ENCODE measurements at regions not wholly inside any gene's neighbourhood (a gene's known extent, or its start where the extent isn't known, plus 50 kb on each side); places are given as distances from the start of the nearest gene placed in this dataset.

- CTCF ChIA-PET = interaction anchor here (1.1 kb wide), 1 partner anchor 16 kb away, joined by 3 read pairs; no protein-coding TSS in a partner anchor
- Mint-ChIP-seq H3K4me3 (no peak overlapping the region), H3K9me3 (peaks cover 15% of the 10 kb centered on the region), H3K36me3 (ENCODE audit: low read depth) (no peaks in the 10 kb centered on the region), H3K4me1 (peaks cover 4% of the 10 kb centered on the region), H3K27me3 (no peaks in the 10 kb centered on the region), H3K27ac (no peak overlapping the region)
- POLR2A ChIA-PET = no interaction called here
- DNase-seq = no peak
Observed at GRCh38 chr12:91622037-91622436, 439.4 kb upstream of the DCN start.

GRCh38 chr12:91620992-91621391 is 438.4 kb upstream of the DCN start:
- Mint-ChIP-seq H3K4me1 (peaks cover 4% of the 10 kb centered on the region), H3K27ac (no peak overlapping the region), H3K36me3 (ENCODE audit: low read depth) (no peaks in the 10 kb centered on the region), H3K9me3 (peaks cover 7% of the 10 kb centered on the region), H3K27me3 (no peaks in the 10 kb centered on the region), H3K4me3 (no peak overlapping the region)
- no peak for DNase-seq
- ChIA-PET CTCF (no interaction called here), POLR2A (no interaction called here)

GRCh38 chr12:91620422-91620821 is 437.8 kb upstream of the DCN start:
- CTCF ChIA-PET = no interaction called here
- no peak for DNase-seq
- POLR2A ChIA-PET = no interaction called here
- Mint-ChIP-seq H3K4me3 (no peak overlapping the region), H3K27me3 (no peaks in the 10 kb centered on the region), H3K4me1 (peaks cover 4% of the 10 kb centered on the region), H3K27ac (no peak overlapping the region), H3K36me3 (ENCODE audit: low read depth) (no peaks in the 10 kb centered on the region), H3K9me3 (peaks cover 6% of the 10 kb centered on the region)

GRCh38 chr12:91618281-91618680 is 435.7 kb upstream of the DCN start:
- H3K4me3 Mint-ChIP-seq = no peak overlapping the region
- POLR2A ChIA-PET = no interaction called here
- H3K9me3 Mint-ChIP-seq = no peaks in the 10 kb centered on the region
- peaks cover 4% of the 10 kb centered on the region for H3K4me1 Mint-ChIP-seq
- no peaks in the 10 kb centered on the region for H3K36me3 Mint-ChIP-seq (ENCODE audit: low read depth)
- CTCF ChIA-PET = interaction anchor here (0.6 kb wide), 1 partner anchor 35 kb away, joined by 3 read pairs; no protein-coding TSS in a partner anchor
- H3K27me3 Mint-ChIP-seq = no peaks in the 10 kb centered on the region
- DNase-seq = no peak
- H3K27ac Mint-ChIP-seq = no peak overlapping the region

- CTCF ChIA-PET = interaction anchor here (0.6 kb wide), 1 partner anchor 35 kb away, joined by 3 read pairs; no protein-coding TSS in a partner anchor
- no peaks in the 10 kb centered on the region for H3K27me3 Mint-ChIP-seq
- no peaks in the 10 kb centered on the region for H3K36me3 Mint-ChIP-seq (ENCODE audit: low read depth)
- POLR2A ChIA-PET = no interaction called here
- no peak overlapping the region for H3K4me3 Mint-ChIP-seq
- H3K9me3 Mint-ChIP-seq = no peaks in the 10 kb centered on the region
- peaks cover 4% of the 10 kb centered on the region for H3K4me1 Mint-ChIP-seq
- H3K27ac Mint-ChIP-seq = no peak overlapping the region
- no peak for DNase-seq
Observed at GRCh38 chr12:91617818-91618217, 435.2 kb upstream of the DCN start.

- ChIA-PET POLR2A (no interaction called here), CTCF (interaction anchor here (0.6 kb wide), 2 partner anchors 9 to 14 kb away, joined by 3 read pairs; no protein-coding TSS in a partner anchor)
- no peak for DNase-seq
- Mint-ChIP-seq H3K9me3 (no peaks in the 10 kb centered on the region), H3K4me1 (peaks cover 4% of the 10 kb centered on the region), H3K4me3 (no peak overlapping the region), H3K36me3 (ENCODE audit: low read depth) (no peaks in the 10 kb centered on the region), H3K27me3 (no peaks in the 10 kb centered on the region), H3K27ac (no peak overlapping the region)
Observed at GRCh38 chr12:91616416-91616815, 433.8 kb upstream of the DCN start.

- ChIA-PET CTCF (interaction anchor here (0.5 to 1.9 kb wide), 2 partner anchors 10 to 462 kb away, joined by 3 to 6 read pairs; no protein-coding TSS in a partner anchor), POLR2A (no interaction called here)
- H3K4me1 Mint-ChIP-seq = peaks cover 4% of the 10 kb centered on the region
- H3K27me3 Mint-ChIP-seq = no peaks in the 10 kb centered on the region
- no peaks in the 10 kb centered on the region for H3K9me3 Mint-ChIP-seq
- no peak overlapping the region for H3K27ac Mint-ChIP-seq
- H3K36me3 Mint-ChIP-seq (ENCODE audit: low read depth) = no peaks in the 10 kb centered on the region
- DNase-seq = no peak
- H3K4me3 Mint-ChIP-seq = no peak overlapping the region
Observed at GRCh38 chr12:91613223-91613779, 430.7 kb upstream of the DCN start.

- no peaks in the 10 kb centered on the region for H3K27me3 Mint-ChIP-seq
- no peaks in the 10 kb centered on the region for H3K9me3 Mint-ChIP-seq
- no peak for DNase-seq
- ChIA-PET CTCF (no interaction called here), POLR2A (no interaction called here)
- no peaks in the 10 kb centered on the region for H3K4me1 Mint-ChIP-seq
- no peak overlapping the region for H3K4me3 Mint-ChIP-seq
- no peaks in the 10 kb centered on the region for H3K36me3 Mint-ChIP-seq (ENCODE audit: low read depth)
- H3K27ac Mint-ChIP-seq = no peak overlapping the region
Observed at GRCh38 chr12:91610561-91610960, 427.9 kb upstream of the DCN start.

- Mint-ChIP-seq H3K27me3 (no peaks in the 10 kb centered on the region), H3K27ac (no peak overlapping the region), H3K4me3 (no peak overlapping the region), H3K4me1 (no peaks in the 10 kb centered on the region), H3K36me3 (ENCODE audit: low read depth) (no peaks in the 10 kb centered on the region), H3K9me3 (no peaks in the 10 kb centered on the region)
- DNase-seq = no peak
- POLR2A ChIA-PET = no interaction called here
- CTCF ChIA-PET = no interaction called here
Observed at GRCh38 chr12:91609283-91609682, 426.7 kb upstream of the DCN start.

GRCh38 chr12:91608542-91608941 is 425.9 kb upstream of the DCN start:
- Mint-ChIP-seq H3K4me3 (no peak overlapping the region), H3K27ac (no peak overlapping the region), H3K9me3 (no peaks in the 10 kb centered on the region), H3K36me3 (ENCODE audit: low read depth) (no peaks in the 10 kb centered on the region), H3K27me3 (no peaks in the 10 kb centered on the region), H3K4me1 (no peaks in the 10 kb centered on the region)
- no peak for DNase-seq
- CTCF ChIA-PET = no interaction called here
- POLR2A ChIA-PET = no interaction called here

GRCh38 chr12:91606662-91607377 is 424.2 kb upstream of the DCN start:
- CTCF ChIA-PET = interaction anchor here (0.6 kb wide), 1 partner anchor 1161 kb away, joined by 5 read pairs; no protein-coding TSS in a partner anchor

GRCh38 chr12:91604897-91605296 is 422.3 kb upstream of the DCN start:
- no peak for DNase-seq
- Mint-ChIP-seq H3K4me3 (no peak overlapping the region), H3K27me3 (no peaks in the 10 kb centered on the region), H3K9me3 (peaks cover 2% of the 10 kb centered on the region), H3K27ac (no peak overlapping the region), H3K4me1 (no peaks in the 10 kb centered on the region), H3K36me3 (ENCODE audit: low read depth) (no peaks in the 10 kb centered on the region)
- CTCF ChIA-PET = no interaction called here
- POLR2A ChIA-PET = no interaction called here

More at GRCh38 chr12:91606662-91607377, 424.2 kb upstream of the DCN start:
- POLR2A ChIA-PET = no interaction called here
- H3K27ac Mint-ChIP-seq = no peak overlapping the region
- H3K9me3 Mint-ChIP-seq = no peaks in the 10 kb centered on the region
- no peak for DNase-seq
- no peaks in the 10 kb centered on the region for H3K4me1 Mint-ChIP-seq
- no peaks in the 10 kb centered on the region for H3K27me3 Mint-ChIP-seq
- no peaks in the 10 kb centered on the region for H3K36me3 Mint-ChIP-seq (ENCODE audit: low read depth)
- no peak overlapping the region for H3K4me3 Mint-ChIP-seq

GRCh38 chr12:91603060-91603459 is 420.4 kb upstream of the DCN start:
- POLR2A ChIA-PET = no interaction called here
- no peak for DNase-seq
- Mint-ChIP-seq H3K27ac (no peak overlapping the region), H3K9me3 (peaks cover 9% of the 10 kb centered on the region), H3K4me1 (no peaks in the 10 kb centered on the region), H3K27me3 (no peaks in the 10 kb centered on the region), H3K36me3 (ENCODE audit: low read depth) (peaks cover 4% of the 10 kb centered on the region), H3K4me3 (no peak overlapping the region)
- CTCF ChIA-PET = interaction anchor here (1.6 kb wide), 2 partner anchors 10 to 44 kb away, joined by 3 to 6 read pairs; no protein-coding TSS in a partner anchor

GRCh38 chr12:91601054-91601453 is 418.4 kb upstream of the DCN start:
- CTCF ChIA-PET = no interaction called here
- H3K4me1 Mint-ChIP-seq = no peaks in the 10 kb centered on the region
- H3K36me3 Mint-ChIP-seq (ENCODE audit: low read depth) = peaks cover 4% of the 10 kb centered on the region
- H3K4me3 Mint-ChIP-seq = no peak overlapping the region
- no peak for DNase-seq
- no peak overlapping the region for H3K27ac Mint-ChIP-seq
- peaks cover 9% of the 10 kb centered on the region for H3K9me3 Mint-ChIP-seq
- POLR2A ChIA-PET = no interaction called here
- no peaks in the 10 kb centered on the region for H3K27me3 Mint-ChIP-seq

All from activated CD4-positive, alpha-beta T cell treated with anti-CD3 and anti-CD28 coated beads, Interleukin-2, amount 10 ng/mL, durations not matched to agents 7 days and 5 days (primary cell).